ENCODE measurements at regions not wholly inside any gene's neighbourhood (a gene's known extent, or its start where the extent isn't known, plus 50 kb on each side); places are given as distances from the start of the nearest gene placed in this dataset.

GRCh38 chr11:32323814-32324130, 111.6 kb downstream of the WT1 start:
- DNase-seq, result no peak

DNA sequence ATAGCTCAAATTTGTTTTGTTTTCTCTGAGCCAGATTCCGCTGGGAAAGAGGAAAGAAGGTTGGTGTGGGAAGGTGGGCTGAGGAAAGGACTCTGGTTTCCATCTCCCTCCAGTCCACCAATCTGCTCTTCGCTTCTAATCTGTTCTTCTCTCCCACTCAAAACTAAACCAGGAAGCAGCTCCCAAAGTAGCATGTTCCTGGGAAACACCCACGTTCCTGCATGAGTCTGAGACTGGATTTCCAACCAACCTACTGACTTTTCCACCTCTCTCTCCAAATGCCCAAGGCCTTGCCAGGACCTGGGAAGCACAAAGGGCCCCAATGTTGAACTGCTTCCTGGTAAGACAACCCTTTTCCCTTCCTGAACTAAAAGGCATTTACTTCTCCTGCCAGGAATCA, 110.2 kb downstream of the WT1 start:
- no peak for DNase-seq

DNA sequence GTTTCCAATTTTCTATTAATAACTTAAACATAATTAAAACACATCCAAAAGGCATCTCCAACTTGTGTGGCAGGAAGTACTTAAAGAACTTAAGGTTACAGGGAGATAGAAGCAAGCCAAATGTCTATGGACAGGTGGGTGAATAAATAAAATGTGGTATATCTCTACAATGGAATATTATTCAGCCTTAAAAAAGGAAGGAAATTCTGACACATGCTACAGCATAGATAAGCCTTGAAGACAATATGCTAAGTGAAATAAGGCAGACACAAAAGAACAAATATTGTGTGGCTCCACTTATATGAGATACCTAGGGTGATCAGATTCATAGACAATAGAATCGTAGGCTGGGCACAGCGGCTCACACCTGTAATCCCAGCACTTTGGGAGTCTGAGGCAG, 109.6 kb downstream of the WT1 start:
- DNase-seq, result no peak

GRCh38 chr11:32326522-32326921, 108.8 kb downstream of the WT1 start:
- no peak for DNase-seq

GRCh38 chr11:32328392-32328791, 106.9 kb downstream of the WT1 start:
- DNase-seq, result no peak

- DNase-seq, result no peak
These were observed 104.2 kb downstream of the WT1 start for GRCh38 chr11:32331098-32331497.

- DNase-seq, result no peak
These were observed 103.5 kb downstream of the WT1 start for GRCh38 chr11:32331792-32332191.

GRCh38 chr11:32332990-32333319, 102.4 kb downstream of the WT1 start:
- DNase-seq, result no peak

DNA sequence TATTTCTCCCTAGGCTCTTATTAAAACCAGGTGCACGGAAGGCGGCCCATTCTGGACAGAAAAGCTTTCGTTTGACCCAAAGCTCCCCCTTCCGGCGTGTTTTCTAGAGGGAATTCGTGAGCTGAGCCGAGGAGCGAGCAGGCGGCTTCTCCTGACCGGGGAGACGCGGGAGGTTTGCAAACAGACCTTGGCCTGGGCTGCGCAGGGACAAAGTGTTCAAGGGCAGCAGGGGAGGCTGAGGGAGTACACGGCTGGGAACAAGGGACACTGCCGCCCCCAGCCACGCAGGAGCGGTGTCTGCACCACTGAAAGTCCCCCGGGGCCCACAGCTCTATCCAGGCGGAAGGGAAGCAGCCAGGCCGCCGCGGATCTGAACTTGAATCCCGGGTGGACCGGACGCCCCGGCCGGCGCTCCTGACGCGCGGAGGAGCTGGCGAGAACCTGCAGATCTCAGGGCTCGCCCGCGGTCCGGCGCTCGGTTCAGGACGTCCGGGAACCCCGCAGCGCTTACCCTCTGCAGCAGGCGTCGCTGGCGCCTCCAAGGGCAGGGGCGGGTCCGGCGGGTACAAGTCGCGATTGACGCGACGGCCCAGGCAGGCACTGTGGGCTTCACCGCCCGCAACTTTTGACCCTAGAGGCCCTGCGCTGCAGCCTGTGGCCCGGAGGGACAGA, 101.9 kb downstream of the WT1 start:
- DNase-seq, result peak; percentile 67

GRCh38 chr11:32334822-32335221, 100.5 kb downstream of the WT1 start:
- DNase-seq, result peak; percentile 50
